ENCODE measurements at regions not wholly inside any gene's neighbourhood (a gene's known extent, or its start where the extent isn't known, plus 50 kb on each side); places are given as distances from the start of the nearest gene placed in this dataset.

GRCh38 chr4:115763051-115763450, 649.6 kb upstream of the NDST4 start:
- TF ChIP-seq REST (IDR thresholded peaks at IDR 0.05; ENCODE audit: insufficient read depth in 1 of 2, low read depth in 2 of 2, low read length in 1 of 2) (no peak), SIN3A (IDR thresholded peaks at IDR 0.05; ENCODE audit: borderline replicate concordance, insufficient read depth, low read depth, low read length) (no peak), TCF7L2 (IDR thresholded peaks at IDR 0.05; ENCODE audit: low read depth, low read length) (no peak), CTCF (IDR thresholded peaks at IDR 0.05) (no peak), POLR2AphosphoS5 (IDR thresholded peaks at IDR 0.05; ENCODE audit: low read depth, low read length) (no peak)
- H3K4me3 ChIP-seq (ENCODE audit: low read depth in 2 of 2, low read length in 2 of 2): no peak overlapping the region
- H3K4me1 ChIP-seq (ENCODE audit: control insufficient read depth, insufficient read depth, low read length): no peaks in the 10 kb centered on the region
- no TSS peak for BruUV-seq (replicated peaks)
- no peaks in the 10 kb centered on the region for H3K36me3 ChIP-seq (ENCODE audit: control insufficient read depth, insufficient read depth, low read length)
- H3K27me3 ChIP-seq (ENCODE audit: control insufficient read depth, insufficient read depth, low read length): no peaks in the 10 kb centered on the region
- ATAC-seq (no peak), DNase-seq (ENCODE audit: low read depth, low spot score) (no peak)
- POLR2A ChIA-PET: no interaction called here
- intact Hi-C loops (cut with micrococcal nuclease; ENCODE audit: unreplicated experiment) (no loop called here), in situ Hi-C loops (cut with HindIII; ENCODE audit: low pct_unique_long_range_greater_than_20kb, low sequenced_read_pairs) (no loop called here)
- H3K27ac ChIP-seq (ENCODE audit: low read length): no peak overlapping the region
- H3K9me3 ChIP-seq (ENCODE audit: control insufficient read depth, insufficient read depth, low read depth, low read length): no peaks in the 10 kb centered on the region
- CTCF ChIA-PET: no interaction called here

- ATAC-seq (no peak), DNase-seq (ENCODE audit: low read depth, low spot score) (no peak)
- intact Hi-C loops (cut with micrococcal nuclease; ENCODE audit: unreplicated experiment) (no loop called here), in situ Hi-C loops (cut with HindIII; ENCODE audit: low pct_unique_long_range_greater_than_20kb, low sequenced_read_pairs) (no loop called here)
- Histone ChIP-seq H3K4me1 (ENCODE audit: control insufficient read depth, insufficient read depth, low read length) (no peaks in the 10 kb centered on the region), H3K27me3 (ENCODE audit: control insufficient read depth, insufficient read depth, low read length) (no peaks in the 10 kb centered on the region), H3K36me3 (ENCODE audit: control insufficient read depth, insufficient read depth, low read length) (no peaks in the 10 kb centered on the region), H3K4me3 (ENCODE audit: low read depth in 2 of 2, low read length in 2 of 2) (no peak overlapping the region), H3K9me3 (ENCODE audit: control insufficient read depth, insufficient read depth, low read depth, low read length) (no peaks in the 10 kb centered on the region), H3K27ac (ENCODE audit: low read length) (no peak overlapping the region)
- ChIA-PET POLR2A (no interaction called here), CTCF (no interaction called here)
- no TSS peak for BruUV-seq (replicated peaks)
- no peak for TF ChIP-seq CTCF (IDR thresholded peaks at IDR 0.05)
Measured at GRCh38 chr4:115759231-115759630, 645.8 kb upstream of the NDST4 start.

GRCh38 chr4:115749404-115749803, 636.0 kb upstream of the NDST4 start:
- POLR2A ChIA-PET: no interaction called here
- no peak for DNase-seq (ENCODE audit: low read depth, low spot score)
- intact Hi-C loops (cut with micrococcal nuclease; ENCODE audit: unreplicated experiment): no loop called here
- in situ Hi-C loops (cut with HindIII; ENCODE audit: low pct_unique_long_range_greater_than_20kb, low sequenced_read_pairs): no loop called here
- H3K4me3 ChIP-seq (ENCODE audit: low read depth in 2 of 2, low read length in 2 of 2): no peak overlapping the region
- ATAC-seq: no peak
- no TSS peak for BruUV-seq (replicated peaks)
- CTCF ChIA-PET: no interaction called here
- TF ChIP-seq SIN3A (IDR thresholded peaks at IDR 0.05; ENCODE audit: borderline replicate concordance, insufficient read depth, low read depth, low read length) (no peak), TCF7L2 (IDR thresholded peaks at IDR 0.05; ENCODE audit: low read depth, low read length) (no peak), POLR2AphosphoS5 (IDR thresholded peaks at IDR 0.05; ENCODE audit: low read depth, low read length) (no peak), CTCF (IDR thresholded peaks at IDR 0.05) (no peak), REST (IDR thresholded peaks at IDR 0.05; ENCODE audit: insufficient read depth in 1 of 2, low read depth in 2 of 2, low read length in 1 of 2) (no peak)
- no peak overlapping the region for H3K27ac ChIP-seq (ENCODE audit: low read length)
- H3K9me3 ChIP-seq (ENCODE audit: control insufficient read depth, insufficient read depth, low read depth, low read length): no peaks in the 10 kb centered on the region
- H3K4me1 ChIP-seq (ENCODE audit: control insufficient read depth, insufficient read depth, low read length): no peaks in the 10 kb centered on the region
- H3K27me3 ChIP-seq (ENCODE audit: control insufficient read depth, insufficient read depth, low read length): no peaks in the 10 kb centered on the region
- no peaks in the 10 kb centered on the region for H3K36me3 ChIP-seq (ENCODE audit: control insufficient read depth, insufficient read depth, low read length)
